Ecto neural progenitor cell (in vitro differentiated cells): ENCODE measurements at regions not wholly inside any gene's neighbourhood (a gene's known extent, or its start where the extent isn't known, plus 50 kb on each side); places are given as distances from the start of the nearest gene placed in this dataset.
"Not testable (repeated sequence)": the region's sequence is repeated elsewhere in the genome, so short reads cannot be mapped to it uniquely, and the experiment has no call there.

Source experiments
- DNase-seq: peaks from one replicate; pipeline ENCODE4 v3.0.0-alpha.2; 2018; ENCODE audit warnings: low spot score

DNA sequence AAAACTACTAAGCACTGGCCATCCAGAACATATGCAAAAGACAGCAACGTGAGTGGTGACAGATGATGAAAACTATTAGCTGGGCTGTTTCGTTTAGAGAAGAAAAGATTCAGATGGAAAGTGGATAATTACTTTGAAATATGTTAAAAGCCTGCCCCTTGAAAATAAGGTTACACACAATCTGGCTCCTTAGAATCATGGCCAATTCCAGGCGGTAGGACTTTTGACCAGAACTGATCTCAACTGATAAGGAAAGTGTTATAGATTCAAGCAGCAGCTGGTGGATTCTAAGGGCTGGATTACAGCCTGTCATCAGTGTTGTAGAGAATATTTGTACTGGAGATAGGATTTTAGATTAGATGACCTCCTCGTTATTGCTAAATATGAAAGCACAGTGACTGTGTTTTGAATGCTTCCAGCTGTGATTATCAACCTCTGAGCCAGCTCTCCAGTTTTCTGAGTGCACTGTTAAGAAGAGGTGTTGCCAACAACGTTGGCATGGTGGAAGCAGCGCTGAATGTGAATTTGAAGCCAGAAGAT is 75.1 kb downstream of the KBTBD2 start:
- not testable (repeated sequence) for DNase-seq

DNA sequence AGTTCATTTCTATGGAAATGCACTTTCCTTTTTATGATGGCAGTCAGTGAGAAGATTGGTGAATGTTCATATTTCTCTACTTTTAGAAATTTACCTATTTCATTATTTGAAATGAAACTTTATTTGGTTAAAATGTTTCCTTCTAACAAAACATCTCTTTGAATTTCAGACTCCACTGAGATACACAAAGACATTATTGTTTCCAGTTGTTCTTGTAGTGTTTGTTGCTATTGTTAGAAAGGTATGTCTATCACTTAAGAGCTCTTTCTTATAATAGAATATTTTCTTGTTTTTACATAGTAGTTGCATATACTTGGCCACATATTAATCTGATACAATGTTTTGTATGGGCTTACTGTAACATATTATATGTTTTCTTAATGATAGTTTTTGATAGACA is 76.8 kb downstream of the KBTBD2 start:
- not testable (repeated sequence) for DNase-seq

DNA sequence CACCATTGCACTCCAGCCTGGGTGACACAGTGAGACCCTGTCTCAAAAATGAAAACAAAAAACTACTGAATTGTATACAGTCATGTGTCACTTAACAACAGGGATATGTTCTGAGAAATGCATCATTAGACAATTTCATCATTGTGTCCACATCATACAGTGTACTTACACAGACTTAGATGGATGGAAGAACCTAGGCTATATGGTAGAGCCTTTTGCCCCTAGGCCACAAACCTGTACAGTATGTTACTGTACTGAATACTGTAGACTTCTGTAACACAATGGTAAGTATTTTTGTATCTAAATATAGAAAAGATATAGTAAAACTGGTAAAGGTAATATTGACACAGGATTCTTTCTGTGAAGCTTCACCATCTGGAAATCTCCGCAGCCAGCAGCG is 81.7 kb downstream of the KBTBD2 start:
- no peak for DNase-seq

DNA sequence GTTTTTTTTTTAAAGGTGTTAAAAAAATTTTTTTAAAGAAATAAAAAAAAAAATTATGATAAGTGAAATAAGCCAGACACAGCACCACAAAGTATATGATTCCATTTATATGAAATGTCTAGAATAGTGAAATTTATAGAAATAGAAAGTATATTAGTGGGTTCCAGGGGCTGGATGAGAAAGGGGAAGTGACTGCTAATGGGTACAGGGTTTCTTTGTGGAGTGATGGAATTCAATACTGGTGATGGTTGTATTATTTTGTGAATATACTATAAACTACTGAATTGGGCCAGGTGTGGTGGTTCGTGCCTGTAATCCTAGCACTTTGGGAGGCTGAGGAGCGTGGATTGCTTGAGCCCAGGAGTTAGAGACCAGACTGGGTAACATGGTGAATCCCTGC is 82.2 kb downstream of the KBTBD2 start:
- no peak for DNase-seq

DNA sequence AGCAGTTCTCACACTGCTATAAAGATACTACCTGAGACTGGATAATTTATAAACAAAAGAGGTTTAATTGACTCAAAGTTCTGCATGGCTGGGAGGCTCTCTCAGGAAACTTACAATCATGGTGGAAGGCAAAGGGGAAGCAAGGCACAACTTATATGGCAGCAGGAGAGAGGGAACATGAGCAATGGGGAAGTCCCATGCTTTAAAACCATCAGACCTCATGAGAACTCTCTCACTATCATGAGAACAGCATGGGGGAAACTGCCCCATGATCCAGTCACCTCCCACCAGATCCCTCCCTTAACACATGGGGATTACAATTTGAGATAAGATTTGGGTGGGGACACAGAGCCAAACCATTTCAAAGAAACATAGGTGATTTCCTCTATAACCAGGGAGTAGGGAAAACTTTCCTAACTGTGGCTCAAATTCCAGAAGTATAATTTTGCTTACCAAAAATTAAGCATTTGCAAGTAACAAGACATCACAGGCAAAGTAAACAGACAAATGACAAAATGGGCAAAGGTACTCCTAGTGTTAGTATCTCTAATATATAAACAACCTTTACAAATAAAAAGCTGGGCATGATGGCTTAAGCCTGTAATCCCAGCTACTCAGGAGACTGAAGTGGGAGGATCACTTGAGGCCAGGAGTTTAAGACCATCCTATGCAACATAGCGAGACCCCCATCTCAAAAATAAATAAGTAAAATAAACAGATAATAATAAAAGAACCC is 88.0 kb downstream of the KBTBD2 start:
- no peak for DNase-seq

DNA sequence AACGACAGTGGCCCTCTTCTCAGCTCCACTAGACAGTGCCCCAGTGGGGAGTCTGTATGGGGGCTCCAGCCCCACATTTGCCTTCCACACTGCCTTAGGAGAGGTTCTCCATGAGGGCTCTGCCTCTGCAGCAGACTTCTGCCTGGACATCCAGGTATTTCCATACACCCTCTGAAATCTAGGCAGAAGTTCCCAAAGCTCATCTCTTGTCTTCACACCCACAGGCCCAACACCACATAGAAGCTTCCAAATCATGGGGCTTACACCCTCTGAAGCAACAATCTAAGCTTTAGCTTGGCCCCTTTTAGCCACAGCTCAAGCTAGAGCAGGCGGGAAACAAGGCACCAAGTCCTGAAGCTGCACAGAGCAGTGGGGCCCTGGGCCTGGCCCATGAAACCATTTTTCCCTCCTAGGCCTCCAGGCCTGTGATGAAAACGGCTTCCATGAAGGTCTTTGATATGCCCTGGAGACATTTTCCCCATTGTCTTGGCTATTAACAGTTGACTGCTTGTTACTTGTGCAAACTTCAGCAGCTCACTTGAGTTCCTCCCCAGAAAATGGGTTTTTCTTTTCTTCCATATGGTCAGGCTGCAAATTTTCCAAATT is 89.2 kb downstream of the KBTBD2 start:
- no peak for DNase-seq

DNA sequence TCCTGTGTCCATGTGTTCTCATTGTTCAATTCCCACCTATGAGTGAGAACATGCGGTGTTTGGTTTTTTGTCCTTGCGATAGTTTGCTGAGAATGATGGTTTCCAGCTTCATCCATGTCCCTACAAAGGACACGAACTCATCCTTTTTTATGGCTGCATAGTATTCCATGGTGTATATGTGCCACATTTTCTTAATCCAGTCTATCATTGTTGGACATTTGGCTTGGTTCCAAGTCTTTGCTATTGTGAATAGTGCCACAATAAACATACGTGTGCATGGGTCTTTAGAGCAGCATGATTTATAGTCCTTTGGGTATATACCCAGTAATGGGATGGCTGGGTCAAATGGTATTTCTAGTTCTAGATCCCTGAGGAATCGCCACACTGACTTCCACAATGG is 98.5 kb downstream of the KBTBD2 start:
- not testable (repeated sequence) for DNase-seq

DNA sequence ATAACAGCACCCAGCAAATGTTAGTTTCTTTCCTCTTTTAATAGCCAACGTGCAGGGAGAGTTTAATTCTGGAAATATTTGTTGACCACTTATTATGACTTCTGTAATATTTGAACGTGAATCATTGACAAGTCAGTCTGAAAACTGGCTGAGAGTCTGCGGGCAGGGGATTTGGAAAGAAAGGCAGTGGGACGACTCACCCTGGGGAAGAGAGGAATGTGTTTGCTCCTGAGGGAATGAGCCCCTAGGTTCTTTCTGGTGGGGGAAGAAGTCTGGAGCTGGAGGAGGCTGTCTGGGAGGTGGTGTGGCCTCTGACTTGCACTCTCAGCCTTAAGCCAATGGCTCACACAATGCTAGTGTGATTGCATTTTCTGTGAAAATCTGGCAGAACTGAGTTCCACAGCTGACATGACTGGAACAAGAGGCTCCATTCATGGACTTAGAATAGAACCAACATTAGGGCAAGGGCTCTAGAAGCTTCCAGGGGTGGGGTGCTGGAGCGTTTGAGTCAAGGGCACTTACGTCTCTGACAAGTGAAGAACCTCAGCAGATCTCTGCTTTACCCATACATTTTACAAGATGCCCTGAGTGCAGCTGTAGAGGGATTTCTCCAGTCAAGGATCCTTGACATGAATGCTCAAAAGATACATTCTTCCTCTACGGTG is 100.7 kb downstream of the KBTBD2 start:
- DNase-seq = not testable (repeated sequence)

DNA sequence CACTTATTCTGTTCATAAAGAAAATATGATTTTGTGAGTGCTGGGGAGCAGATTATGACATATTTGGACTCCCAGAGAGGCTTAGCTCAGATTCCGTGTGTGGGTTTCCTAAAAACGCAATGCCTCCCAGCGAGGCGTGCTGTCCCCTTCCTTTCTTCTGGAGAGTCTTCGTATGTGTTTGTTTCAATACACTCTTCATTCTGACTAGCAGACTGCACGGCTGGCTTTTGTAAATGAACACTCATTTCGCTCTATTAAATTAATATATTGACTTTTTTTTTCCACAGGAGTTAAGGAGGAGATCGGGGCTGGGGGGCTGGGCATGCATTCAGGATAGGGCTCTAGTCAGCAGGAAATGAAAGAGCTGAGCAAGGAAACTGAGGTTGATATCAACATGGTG is 102.3 kb downstream of the KBTBD2 start:
- not testable (repeated sequence) for DNase-seq

DNA sequence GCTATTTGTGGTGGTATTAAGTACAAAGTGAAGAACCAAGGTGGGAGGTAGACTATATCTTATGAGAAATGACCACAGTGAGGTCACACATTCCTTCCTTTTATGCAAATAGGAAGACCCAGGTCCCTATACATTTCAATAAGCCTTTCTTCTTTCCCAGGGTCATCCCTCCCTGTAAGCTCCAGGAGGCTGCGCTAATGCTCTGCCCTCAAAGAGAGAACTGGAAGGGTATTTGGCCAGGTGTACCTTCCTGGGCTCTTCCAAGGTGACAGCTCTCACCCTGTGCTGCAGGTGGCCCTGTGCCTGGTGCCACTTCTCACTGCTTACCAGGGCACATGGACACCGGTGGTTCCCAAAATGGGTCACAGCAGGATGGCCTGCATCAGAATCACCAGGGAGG is 103.4 kb downstream of the KBTBD2 start:
- DNase-seq = not testable (repeated sequence)

DNA sequence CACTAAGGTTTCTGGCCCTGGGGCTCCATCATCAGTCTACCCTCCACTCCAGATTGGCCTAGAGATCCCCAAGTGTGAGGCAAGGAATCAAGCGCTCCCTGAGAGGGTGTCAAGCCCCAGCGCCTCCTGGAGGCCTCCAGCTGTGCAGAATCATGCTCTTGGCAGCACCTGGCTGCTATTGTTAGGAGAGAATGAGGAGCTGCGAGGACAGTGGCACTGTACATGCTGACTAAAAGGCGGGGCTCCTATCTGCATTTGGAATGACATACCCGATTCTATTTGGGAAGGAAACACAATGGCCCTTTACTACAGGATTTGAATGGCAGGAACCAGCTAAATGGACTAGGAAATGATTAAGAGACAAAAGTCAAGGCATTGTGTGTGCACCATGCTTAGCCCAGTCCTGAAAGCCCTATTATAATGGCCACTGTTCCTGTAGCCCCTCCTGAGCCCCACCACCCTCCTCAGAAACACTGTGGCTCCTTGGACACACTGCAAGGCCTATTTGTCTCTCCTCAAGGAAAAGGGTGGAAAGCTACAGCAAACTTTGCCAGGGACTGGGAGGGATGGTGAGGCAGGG is 106.1 kb downstream of the KBTBD2 start:
- DNase-seq = peak; percentile 44

DNA sequence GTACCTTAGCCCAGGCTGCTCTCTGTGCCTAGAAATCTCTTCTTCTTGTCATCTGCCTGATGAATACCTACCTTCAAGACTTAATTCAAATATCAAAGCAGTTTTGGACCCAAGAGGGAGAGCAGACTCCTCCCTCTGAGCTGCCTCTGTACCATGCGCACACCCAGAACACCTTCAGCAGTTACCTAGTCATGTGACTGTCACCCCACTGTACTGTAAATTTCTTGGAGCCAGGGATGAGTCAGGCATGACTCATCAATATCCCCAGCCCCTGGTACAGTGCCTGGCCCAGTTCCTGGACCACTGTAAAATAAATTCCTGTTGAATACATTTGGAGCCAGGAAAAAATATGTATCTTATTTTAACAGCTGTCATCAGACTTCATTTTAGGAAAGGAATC is 111.7 kb downstream of the KBTBD2 start:
- not testable (repeated sequence) for DNase-seq

DNA sequence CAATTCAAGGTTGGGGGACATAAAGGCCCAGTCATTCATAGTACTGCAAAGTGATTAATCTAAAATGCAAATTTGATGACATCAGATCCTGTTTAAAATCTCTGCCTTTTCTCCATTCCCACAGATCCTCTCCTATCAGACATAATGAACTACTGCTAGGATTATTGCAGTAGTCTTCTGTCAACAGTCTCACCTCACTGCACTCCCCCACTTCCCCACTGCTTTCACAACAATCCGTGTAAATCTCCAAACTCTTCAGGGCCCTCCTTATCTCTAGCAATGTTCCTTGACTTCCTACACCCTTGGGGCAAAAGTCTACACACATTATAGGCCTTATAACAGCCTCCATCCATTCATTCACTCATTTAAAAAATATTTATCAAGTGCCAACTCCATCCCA is 112.4 kb downstream of the KBTBD2 start:
- no peak for DNase-seq

DNA sequence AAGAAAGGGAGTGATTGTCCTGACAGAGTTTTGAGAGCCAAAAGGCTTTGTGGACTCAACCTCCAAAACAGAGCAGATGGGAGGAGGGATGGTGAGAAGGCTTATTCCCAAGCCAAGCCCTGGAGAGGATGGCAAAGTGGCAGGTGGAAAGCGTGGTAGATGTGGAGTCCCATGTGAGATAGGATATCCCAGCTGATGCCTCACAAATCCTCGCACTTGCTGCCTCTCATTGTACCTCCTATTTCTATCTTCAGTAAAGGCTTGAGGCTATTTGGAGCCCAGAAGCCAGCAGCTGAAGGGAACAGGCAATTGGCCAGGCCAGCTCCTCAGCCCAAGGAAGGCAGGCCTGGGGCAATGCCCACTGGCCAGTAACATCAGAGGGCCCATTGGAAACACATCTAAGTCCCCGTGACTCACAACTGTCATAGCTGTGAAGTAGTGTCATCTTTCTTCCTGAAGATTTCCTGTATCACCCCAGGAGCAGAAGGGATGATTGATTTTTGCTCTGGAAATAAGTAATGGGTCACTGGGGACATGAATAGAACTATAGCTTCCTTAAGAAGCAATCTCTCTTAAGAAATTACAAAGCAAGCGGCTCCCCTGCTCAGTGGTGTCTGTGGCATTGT is 114.4 kb downstream of the KBTBD2 start:
- not testable (repeated sequence) for DNase-seq

DNA sequence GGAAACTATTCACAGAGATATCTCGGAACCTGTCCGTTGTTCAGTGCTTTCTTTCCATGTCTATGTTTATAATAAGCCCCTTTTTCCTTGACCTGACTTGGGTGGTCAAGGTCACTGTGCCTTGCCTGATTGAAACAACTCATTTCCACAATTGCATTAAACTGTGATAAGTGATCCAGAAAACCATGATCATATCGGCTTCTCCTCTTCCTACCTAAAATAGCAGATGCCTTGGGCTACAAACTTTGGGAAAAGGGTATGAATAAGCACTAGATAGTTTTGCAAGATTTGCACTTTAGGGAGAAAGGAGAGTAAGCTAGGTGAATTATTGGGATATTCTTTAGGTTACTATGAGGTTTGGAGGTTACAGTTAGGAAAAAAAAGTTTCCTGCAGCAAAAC is 115.2 kb downstream of the KBTBD2 start:
- DNase-seq = not testable (repeated sequence)

DNA sequence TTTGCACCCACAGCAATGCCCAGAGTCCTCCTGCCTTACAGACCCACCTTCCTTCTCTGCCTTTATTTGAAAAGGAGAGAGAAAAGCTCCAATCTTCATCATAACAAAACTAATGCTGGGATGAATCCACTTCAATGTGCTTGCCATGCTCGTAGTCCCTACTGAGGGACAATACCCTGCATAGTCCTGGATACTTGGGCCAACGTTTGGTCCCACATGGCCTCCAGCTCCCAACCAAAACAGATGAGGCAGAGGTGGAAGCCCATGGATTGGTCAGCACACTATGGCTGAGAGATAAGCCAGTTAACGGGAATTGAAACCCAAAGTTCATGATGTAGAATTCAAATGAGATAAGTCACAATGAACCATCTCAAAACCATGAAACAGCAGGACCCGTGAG is 115.8 kb downstream of the KBTBD2 start:
- DNase-seq = not testable (repeated sequence)

DNA sequence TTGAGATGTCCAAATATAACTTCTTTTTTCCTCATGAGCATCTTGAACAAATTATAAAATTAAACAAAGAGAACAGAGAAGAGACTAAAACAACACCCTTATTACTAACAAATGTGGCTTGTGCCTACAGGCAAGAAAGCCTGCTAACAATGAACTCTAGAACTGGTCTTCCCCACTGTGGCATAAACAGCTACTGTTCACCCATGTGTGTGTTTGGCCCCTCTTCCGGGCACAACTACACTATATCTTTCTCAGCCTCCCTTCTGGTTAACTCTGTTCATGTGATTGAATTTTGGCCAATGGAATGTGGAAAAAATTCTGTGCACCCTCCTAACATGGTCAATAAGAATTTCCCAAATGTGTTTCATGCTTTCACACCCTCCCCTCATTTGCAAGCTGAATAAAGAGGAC is 117.0 kb downstream of the KBTBD2 start:
- DNase-seq = no peak

DNA sequence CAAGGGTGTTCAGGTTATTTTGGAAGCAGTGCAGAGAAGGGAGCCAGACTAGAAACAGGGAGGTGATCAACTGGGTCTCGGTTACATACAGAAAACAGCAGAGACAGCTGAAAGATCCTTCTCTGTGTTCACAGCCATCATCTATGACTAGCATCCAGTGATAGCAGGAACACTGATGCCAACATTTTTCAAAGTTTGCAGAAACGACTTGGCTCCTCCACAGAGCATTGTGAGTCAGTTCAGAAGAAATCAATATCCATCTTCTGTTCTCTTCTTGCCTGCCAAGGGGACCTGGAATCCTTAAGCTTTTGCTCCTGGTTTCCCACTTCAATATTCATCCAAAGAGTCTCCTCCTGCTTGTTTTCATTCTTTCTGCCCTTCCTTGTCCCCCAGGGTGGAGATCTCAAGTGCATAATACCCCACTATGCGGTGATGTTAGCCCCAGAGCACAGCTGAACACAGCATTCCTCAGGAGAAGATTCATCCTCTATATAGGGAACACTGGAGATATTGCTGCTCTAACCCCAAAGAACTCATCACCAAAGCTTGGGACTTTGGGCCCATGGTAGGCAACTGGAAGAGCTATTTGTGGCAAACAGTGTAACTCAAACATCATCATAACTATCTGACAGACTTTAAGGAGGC is 122.6 kb downstream of the KBTBD2 start:
- not testable (repeated sequence) for DNase-seq

DNA sequence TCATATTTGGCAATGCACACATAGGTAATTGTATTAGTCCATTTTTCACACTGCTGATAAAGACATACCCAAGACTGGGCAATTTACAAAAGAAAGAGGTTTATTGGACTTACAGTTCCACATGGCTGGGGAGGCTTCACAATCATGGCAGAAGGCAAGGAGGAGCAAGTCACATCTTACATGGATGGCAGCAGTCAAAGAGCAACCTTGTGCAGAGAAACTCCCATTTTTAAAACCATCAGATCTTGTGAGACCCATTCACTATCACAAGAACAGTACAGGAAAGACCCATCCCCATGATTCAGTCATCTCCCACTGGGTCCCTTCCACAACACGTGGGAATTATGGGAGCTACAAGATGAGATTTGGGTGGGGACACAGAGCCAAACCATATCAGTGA is 123.2 kb downstream of the KBTBD2 start:
- DNase-seq = not testable (repeated sequence)

DNA sequence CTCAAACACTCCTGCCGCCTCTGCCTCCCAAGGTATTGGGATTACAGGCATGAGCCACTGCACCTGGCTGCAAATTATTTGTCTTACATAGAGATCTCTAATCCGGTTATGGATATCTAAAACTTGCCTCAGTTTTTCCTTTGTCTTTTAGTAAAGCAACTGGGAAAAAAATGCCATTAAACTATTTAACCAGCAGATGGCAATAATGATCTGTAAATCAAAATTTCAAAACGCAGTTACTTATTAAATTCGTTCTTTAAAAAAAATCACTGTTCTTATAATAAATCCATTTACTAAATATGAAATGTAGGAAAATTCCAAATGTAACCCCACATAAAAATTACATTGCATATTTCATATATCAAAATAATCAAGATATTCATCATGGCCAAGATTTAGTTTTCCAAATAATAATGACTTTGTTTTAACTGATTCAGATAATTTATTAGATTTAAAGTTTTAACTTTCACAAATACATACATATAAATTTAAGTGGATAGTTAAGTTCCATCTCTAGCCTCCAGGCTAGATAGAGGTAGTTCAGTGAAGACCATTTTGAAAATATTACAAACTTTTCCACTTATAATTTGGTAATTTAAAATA is 125.8 kb downstream of the KBTBD2 start:
- DNase-seq = not testable (repeated sequence)

DNA sequence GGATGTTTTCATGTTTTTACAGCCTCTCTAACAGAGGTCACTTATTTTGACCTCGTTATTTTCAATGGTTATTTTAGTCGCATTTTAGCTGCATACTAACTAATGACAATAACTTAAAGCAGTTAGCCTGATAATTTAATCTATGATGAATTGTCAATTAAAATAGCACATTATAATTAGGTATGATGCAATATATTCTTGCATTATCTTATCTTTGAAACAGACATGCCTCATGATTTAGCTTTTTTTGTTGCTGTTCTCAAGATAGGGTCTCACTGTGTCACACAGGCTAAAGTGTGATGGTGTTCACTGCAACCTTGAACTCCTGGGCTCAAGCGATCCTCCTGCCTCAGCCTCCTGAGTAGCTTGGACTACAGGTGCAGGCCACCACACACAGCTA is 126.4 kb downstream of the KBTBD2 start:
- no peak for DNase-seq
